GM23248 (cell line): ENCODE measurements at regions not wholly inside any gene's neighbourhood (a gene's known extent, or its start where the extent isn't known, plus 50 kb on each side); places are given as distances from the start of the nearest gene placed in this dataset.

Experiments used
- EZH2 ChIP-seq: fragments of 200-600 bp; sonication (generic); IDR thresholded peaks from 2 replicates; pipeline ENCODE4 v1.6.1; 2018; ENCODE audit warnings: antibody characterized with exemption, mild to moderate bottlenecking; ENCODE audit not compliant: insufficient read depth, poor library complexity, severe bottlenecking
- EZH2phosphoT487 ChIP-seq: fragments of 200-600 bp; sonication (generic); IDR thresholded peaks from 2 replicates; pipeline ENCODE4 v1.6.1; 2018; ENCODE audit warnings: antibody characterized with exemption, moderate library complexity, mild to moderate bottlenecking, low read depth; ENCODE audit not compliant: insufficient read depth

DNA sequence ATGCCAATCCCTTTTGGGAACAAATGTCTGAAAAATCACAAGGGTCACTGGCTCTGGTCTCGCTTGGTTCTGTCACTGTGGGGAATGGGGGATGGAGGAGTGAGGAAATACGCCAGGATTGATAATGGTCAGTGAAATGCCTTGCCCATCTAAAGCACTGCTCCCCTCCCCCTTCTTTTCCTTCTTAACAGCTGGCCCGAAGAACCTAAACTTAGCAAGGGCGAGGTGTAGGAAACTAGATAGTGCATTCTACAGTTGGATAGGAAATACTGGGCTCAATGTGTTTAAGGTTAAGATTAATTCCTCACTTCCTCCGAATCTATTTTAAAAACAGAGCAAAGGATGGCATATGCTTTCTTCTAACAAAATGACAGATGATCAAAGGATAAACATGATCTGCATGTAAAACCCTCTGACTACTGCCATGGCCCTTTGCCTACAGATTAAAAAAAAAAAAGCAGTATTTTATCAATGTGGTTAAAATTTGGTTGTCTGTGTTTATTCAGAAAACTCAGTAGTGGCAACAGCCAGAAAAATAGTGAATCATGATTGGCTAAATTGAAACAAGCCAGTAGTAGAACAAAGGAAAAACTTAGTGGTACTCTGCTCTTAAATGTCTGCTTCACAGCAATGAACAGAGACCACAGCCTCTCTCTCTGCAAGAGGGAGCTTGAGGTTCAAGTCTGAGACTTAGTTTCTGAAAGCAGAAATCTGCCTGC is 86.1 kb upstream of the VAV3 start:
- TF ChIP-seq EZH2, result no peak
- no peak for TF ChIP-seq EZH2phosphoT487
